Esophagus squamous epithelium (tissue), 5 donors: ENCODE measurements at regions not wholly inside any gene's neighbourhood (a gene's known extent, or its start where the extent isn't known, plus 50 kb on each side); places are given as distances from the start of the nearest gene placed in this dataset.
"Not testable (repeated sequence)": the region's sequence is repeated elsewhere in the genome, so short reads cannot be mapped to it uniquely, and the experiment has no call there.

Experiments
- DNase-seq: peaks from one replicate; lab custom pipeline; 2025; lab: John Stamatoyannopoulos, UW
- H3K27ac ChIP-seq, 4 donors: fragments of 200-600 bp; sonication (generic); one replicate each; pipeline ENCODE4 v1.5.1; 2016 to 2019; ENCODE audit warnings: mild to moderate bottlenecking in 1 of 4
- H3K27me3 ChIP-seq, 4 donors: fragments of 200-600 bp; sonication (generic); 1 replicate in 3 of 4; 2 replicates in 1 of 4; pipeline versions ENCODE4 v1.5.1 to v1.6.0; 2017 to 2021; ENCODE audit warnings: antibody characterized with exemption in 1 of 4
- H3K36me3 ChIP-seq, 3 donors: fragments of 200-600 bp; sonication (generic); one replicate each; pipeline ENCODE4 v1.5.1; 2016 to 2019
- H3K4me1 ChIP-seq, 3 donors: fragments of 200-600 bp; sonication (generic); one replicate each; pipeline ENCODE4 v1.5.1; 2017 to 2019
- H3K4me3 ChIP-seq, 4 donors: fragments of 200-600 bp; sonication (generic); 1 replicate in 3 of 4; 2 replicates in 1 of 4; pipeline ENCODE4 v1.5.1; 2016 to 2019; ENCODE audit warnings: mild to moderate bottlenecking in 2 of 4, moderate library complexity in 1 of 4
- H3K9me3 ChIP-seq, 3 donors: fragments of 200-600 bp; sonication (generic); one replicate each; pipeline ENCODE4 v1.5.1; 2016 to 2019
- CTCF ChIP-seq, 6 experiments: fragments of 450-650 bp in 4 of 6; fragments of 200-600 bp in 2 of 6; sonication (generic) in 2 of 6; IDR thresholded peaks; one replicate each; pipeline ENCODE4 v1.5.1; 2016 to 2019; ENCODE audit warnings: antibody characterized with exemption in 6 of 6, mild to moderate bottlenecking in 4 of 6, moderate library complexity in 4 of 6
- POLR2A ChIP-seq, 4 donors: fragments of 450-650 bp; IDR thresholded peaks; one replicate each; pipeline ENCODE4 v1.6.1; 2017; ENCODE audit warnings: antibody characterized with exemption in 4 of 4, mild to moderate bottlenecking in 4 of 4, moderate library complexity in 3 of 4
- WGBS, 2 donors: methylation state at CpG; one replicate each; pipeline ENCODE4 v1.1.5; 2018; 5-methylcytosine and 5-hydroxymethylcytosine counted together
- intact Hi-C: fragments of 100-400 bp; cut with DNase I; formaldehyde crosslinking; loops from one replicate; pipeline ENCODE4 v1.15.0; 2022
- donor health status: DM: yes; HTN: yes; CAD: no.

GRCh38 chr1:241447031-241447644 is 72.4 kb downstream of the FH start:
- DNase-seq, result no peak
- H3K4me3 ChIP-seq, result no peak overlapping the region
- no peaks in the 10 kb centered on the region for H3K36me3 ChIP-seq
- H3K27ac ChIP-seq, result no peak overlapping the region
- no peaks in the 10 kb centered on the region for H3K27me3 ChIP-seq
- intact Hi-C loops, result no loop called here
- H3K4me1 ChIP-seq, result no peaks in the 10 kb centered on the region
- no peak for TF ChIP-seq CTCF (IDR thresholded peaks at IDR 0.05)
- TF ChIP-seq POLR2A (IDR thresholded peaks at IDR 0.05), result no peak
- WGBS, 2 donors, result 3 to 14% methylated on average over 2 of the region's 2 CpGs
- no peaks in the 10 kb centered on the region for H3K9me3 ChIP-seq

- TF ChIP-seq POLR2A (IDR thresholded peaks at IDR 0.05) (no peak), CTCF (IDR thresholded peaks at IDR 0.05) (no peak)
- 34 to 60% methylated on average over 3 of the region's 3 CpGs for WGBS, 2 donors
- Histone ChIP-seq H3K4me3 (no peak overlapping the region), H3K27me3 (no peaks in the 10 kb centered on the region), H3K36me3 (no peaks in the 10 kb centered on the region), H3K27ac (no peak overlapping the region), H3K4me1 (no peaks in the 10 kb centered on the region), H3K9me3 (no peaks in the 10 kb centered on the region)
- no peak for DNase-seq
- intact Hi-C loops, result no loop called here
Observed at GRCh38 chr1:241444836-241445235, 74.7 kb downstream of the FH start.

GRCh38 chr1:241443561-241443960 is 76.0 kb downstream of the FH start:
- WGBS, 2 donors, result 64 to 75% methylated on average over 2 of the region's 2 CpGs
- no peak for DNase-seq
- H3K27me3 ChIP-seq, result no peaks in the 10 kb centered on the region
- no peak overlapping the region for H3K27ac ChIP-seq
- intact Hi-C loops, result no loop called here
- no peaks in the 10 kb centered on the region for H3K36me3 ChIP-seq
- no peaks in the 10 kb centered on the region for H3K4me1 ChIP-seq
- TF ChIP-seq CTCF (IDR thresholded peaks at IDR 0.05), result no peak
- TF ChIP-seq POLR2A (IDR thresholded peaks at IDR 0.05), result no peak
- H3K4me3 ChIP-seq, result no peak overlapping the region
- no peaks in the 10 kb centered on the region for H3K9me3 ChIP-seq

- intact Hi-C loops, result no loop called here
- DNase-seq, result no peak
- Histone ChIP-seq H3K27me3 (no peaks in the 10 kb centered on the region), H3K27ac (no peak overlapping the region), H3K36me3 (no peaks in the 10 kb centered on the region), H3K9me3 (no peaks in the 10 kb centered on the region), H3K4me3 (no peak overlapping the region), H3K4me1 (no peaks in the 10 kb centered on the region)
- 70 to 82% methylated on average over 3 to 4 of the region's 4 CpGs for WGBS, 2 donors
- TF ChIP-seq POLR2A (IDR thresholded peaks at IDR 0.05) (no peak), CTCF (IDR thresholded peaks at IDR 0.05) (no peak)
Observed at GRCh38 chr1:241442686-241443085, 76.9 kb downstream of the FH start.

- Histone ChIP-seq H3K36me3 (no peaks in the 10 kb centered on the region), H3K27ac (no peak overlapping the region), H3K27me3 (no peaks in the 10 kb centered on the region), H3K9me3 (no peaks in the 10 kb centered on the region), H3K4me1 (no peaks in the 10 kb centered on the region), H3K4me3 (no peak overlapping the region)
- TF ChIP-seq POLR2A (IDR thresholded peaks at IDR 0.05), result no peak
- TF ChIP-seq CTCF (IDR thresholded peaks at IDR 0.05), result no peak
- intact Hi-C loops, result no loop called here
- 21 to 36% methylated on average over 2 of the region's 2 CpGs for WGBS, 2 donors
- no peak for DNase-seq
Observed at GRCh38 chr1:241440904-241441303, 78.7 kb downstream of the FH start.

GRCh38 chr1:241438686-241439085 is 80.9 kb downstream of the FH start:
- H3K4me1 ChIP-seq, H3K9me3 ChIP-seq, H3K27ac ChIP-seq, H3K4me3 ChIP-seq, intact Hi-C loops, DNase-seq, H3K36me3 ChIP-seq, H3K27me3 ChIP-seq: not testable (repeated sequence)
- 32 to 56% methylated on average over 2 of the region's 2 CpGs for WGBS, 2 donors
